A549 (cell line): ENCODE measurements at regions not wholly inside any gene's neighbourhood (a gene's known extent, or its start where the extent isn't known, plus 50 kb on each side); places are given as distances from the start of the nearest gene placed in this dataset.

ENCODE experiments used
- EP300 ChIP-seq, 2 experiments: fragments of >200 bp; sonication (Bioruptor Twin); formaldehyde crosslinking; IDR thresholded peaks; 2 replicates in 1 of 2; 3 replicates in 1 of 2; pipeline ENCODE4 v1.6.1; 2016 to 2017
- TF ChIP-seq, protein P1 (sequence below): fragments of >200 bp; sonication (Bioruptor Twin); formaldehyde crosslinking; IDR thresholded peaks from 2 replicates; pipeline ENCODE4 v1.6.1; 2016
- TF ChIP-seq, protein P2 (sequence below): fragments of >200 bp; sonication (Bioruptor Twin); formaldehyde crosslinking; IDR thresholded peaks from 3 replicates; pipeline ENCODE4 v1.5.1; 2016
- TF ChIP-seq, protein P3 (sequence below): fragments of 200-600 bp; sonication (generic); IDR thresholded peaks from 2 replicates; pipeline ENCODE4 v1.6.1; 2016; ENCODE audit warnings: antibody characterized with exemption, mild to moderate bottlenecking, moderate library complexity
- TF ChIP-seq, protein P4 (sequence below): fragments of 450-650 bp; IDR thresholded peaks from 2 replicates; pipeline ENCODE4 v1.6.1; 2014; ENCODE audit warnings: antibody characterized with exemption

DNA sequence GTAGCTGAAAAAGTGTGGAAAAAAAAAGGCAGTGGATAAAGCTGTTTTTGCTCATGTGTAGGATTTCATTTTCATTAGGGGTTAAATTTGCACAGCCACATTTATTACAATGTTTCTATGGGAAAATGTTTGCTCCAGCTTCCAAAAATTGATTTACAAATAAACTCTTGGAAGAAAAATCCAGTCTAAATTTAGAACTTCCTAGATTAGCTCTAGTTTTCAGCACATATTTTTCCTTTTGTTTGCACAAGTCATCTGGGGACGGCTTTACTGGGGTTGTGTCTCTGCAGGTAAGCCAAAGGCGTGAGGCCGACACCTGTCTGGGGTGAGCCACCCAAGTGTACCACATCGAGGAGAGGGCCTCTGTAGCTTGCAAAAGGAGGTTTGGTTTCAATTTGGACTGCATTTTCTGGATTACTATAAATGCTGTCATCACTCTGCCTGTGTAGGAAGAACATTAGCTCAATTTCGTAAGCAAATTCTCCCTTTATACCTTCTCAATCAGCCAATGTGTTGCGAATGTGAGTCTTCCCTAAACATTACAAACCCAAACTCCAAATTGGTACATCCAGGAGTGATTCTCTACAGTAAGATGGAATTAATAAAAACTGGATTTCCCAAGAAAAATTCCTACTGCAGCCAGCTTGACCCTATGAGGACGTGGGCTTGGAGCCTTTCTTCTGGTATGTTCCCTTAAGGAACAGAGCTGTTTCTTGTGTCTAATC lies 89.5 kb upstream of the ZNF438 start:
- TF ChIP-seq, protein P1, sequence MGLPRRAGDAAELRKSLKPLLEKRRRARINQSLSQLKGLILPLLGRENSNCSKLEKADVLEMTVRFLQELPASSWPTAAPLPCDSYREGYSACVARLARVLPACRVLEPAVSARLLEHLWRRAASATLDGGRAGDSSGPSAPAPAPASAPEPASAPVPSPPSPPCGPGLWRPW = no peak
- TF ChIP-seq EP300 (IDR thresholded peaks at IDR 0.05) = no peak
- TF ChIP-seq, protein P2, sequence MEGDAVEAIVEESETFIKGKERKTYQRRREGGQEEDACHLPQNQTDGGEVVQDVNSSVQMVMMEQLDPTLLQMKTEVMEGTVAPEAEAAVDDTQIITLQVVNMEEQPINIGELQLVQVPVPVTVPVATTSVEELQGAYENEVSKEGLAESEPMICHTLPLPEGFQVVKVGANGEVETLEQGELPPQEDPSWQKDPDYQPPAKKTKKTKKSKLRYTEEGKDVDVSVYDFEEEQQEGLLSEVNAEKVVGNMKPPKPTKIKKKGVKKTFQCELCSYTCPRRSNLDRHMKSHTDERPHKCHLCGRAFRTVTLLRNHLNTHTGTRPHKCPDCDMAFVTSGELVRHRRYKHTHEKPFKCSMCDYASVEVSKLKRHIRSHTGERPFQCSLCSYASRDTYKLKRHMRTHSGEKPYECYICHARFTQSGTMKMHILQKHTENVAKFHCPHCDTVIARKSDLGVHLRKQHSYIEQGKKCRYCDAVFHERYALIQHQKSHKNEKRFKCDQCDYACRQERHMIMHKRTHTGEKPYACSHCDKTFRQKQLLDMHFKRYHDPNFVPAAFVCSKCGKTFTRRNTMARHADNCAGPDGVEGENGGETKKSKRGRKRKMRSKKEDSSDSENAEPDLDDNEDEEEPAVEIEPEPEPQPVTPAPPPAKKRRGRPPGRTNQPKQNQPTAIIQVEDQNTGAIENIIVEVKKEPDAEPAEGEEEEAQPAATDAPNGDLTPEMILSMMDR = no peak
- TF ChIP-seq, protein P3, sequence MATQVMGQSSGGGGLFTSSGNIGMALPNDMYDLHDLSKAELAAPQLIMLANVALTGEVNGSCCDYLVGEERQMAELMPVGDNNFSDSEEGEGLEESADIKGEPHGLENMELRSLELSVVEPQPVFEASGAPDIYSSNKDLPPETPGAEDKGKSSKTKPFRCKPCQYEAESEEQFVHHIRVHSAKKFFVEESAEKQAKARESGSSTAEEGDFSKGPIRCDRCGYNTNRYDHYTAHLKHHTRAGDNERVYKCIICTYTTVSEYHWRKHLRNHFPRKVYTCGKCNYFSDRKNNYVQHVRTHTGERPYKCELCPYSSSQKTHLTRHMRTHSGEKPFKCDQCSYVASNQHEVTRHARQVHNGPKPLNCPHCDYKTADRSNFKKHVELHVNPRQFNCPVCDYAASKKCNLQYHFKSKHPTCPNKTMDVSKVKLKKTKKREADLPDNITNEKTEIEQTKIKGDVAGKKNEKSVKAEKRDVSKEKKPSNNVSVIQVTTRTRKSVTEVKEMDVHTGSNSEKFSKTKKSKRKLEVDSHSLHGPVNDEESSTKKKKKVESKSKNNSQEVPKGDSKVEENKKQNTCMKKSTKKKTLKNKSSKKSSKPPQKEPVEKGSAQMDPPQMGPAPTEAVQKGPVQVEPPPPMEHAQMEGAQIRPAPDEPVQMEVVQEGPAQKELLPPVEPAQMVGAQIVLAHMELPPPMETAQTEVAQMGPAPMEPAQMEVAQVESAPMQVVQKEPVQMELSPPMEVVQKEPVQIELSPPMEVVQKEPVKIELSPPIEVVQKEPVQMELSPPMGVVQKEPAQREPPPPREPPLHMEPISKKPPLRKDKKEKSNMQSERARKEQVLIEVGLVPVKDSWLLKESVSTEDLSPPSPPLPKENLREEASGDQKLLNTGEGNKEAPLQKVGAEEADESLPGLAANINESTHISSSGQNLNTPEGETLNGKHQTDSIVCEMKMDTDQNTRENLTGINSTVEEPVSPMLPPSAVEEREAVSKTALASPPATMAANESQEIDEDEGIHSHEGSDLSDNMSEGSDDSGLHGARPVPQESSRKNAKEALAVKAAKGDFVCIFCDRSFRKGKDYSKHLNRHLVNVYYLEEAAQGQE = no peak
- TF ChIP-seq, protein P4, sequence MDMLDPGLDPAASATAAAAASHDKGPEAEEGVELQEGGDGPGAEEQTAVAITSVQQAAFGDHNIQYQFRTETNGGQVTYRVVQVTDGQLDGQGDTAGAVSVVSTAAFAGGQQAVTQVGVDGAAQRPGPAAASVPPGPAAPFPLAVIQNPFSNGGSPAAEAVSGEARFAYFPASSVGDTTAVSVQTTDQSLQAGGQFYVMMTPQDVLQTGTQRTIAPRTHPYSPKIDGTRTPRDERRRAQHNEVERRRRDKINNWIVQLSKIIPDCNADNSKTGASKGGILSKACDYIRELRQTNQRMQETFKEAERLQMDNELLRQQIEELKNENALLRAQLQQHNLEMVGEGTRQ = no peak
